ENCODE measurements at regions not wholly inside any gene's neighbourhood (a gene's known extent, or its start where the extent isn't known, plus 50 kb on each side); places are given as distances from the start of the nearest gene placed in this dataset.
"Not testable (repeated sequence)": the region's sequence is repeated elsewhere in the genome, so short reads cannot be mapped to it uniquely, and the experiment has no call there.

DNA sequence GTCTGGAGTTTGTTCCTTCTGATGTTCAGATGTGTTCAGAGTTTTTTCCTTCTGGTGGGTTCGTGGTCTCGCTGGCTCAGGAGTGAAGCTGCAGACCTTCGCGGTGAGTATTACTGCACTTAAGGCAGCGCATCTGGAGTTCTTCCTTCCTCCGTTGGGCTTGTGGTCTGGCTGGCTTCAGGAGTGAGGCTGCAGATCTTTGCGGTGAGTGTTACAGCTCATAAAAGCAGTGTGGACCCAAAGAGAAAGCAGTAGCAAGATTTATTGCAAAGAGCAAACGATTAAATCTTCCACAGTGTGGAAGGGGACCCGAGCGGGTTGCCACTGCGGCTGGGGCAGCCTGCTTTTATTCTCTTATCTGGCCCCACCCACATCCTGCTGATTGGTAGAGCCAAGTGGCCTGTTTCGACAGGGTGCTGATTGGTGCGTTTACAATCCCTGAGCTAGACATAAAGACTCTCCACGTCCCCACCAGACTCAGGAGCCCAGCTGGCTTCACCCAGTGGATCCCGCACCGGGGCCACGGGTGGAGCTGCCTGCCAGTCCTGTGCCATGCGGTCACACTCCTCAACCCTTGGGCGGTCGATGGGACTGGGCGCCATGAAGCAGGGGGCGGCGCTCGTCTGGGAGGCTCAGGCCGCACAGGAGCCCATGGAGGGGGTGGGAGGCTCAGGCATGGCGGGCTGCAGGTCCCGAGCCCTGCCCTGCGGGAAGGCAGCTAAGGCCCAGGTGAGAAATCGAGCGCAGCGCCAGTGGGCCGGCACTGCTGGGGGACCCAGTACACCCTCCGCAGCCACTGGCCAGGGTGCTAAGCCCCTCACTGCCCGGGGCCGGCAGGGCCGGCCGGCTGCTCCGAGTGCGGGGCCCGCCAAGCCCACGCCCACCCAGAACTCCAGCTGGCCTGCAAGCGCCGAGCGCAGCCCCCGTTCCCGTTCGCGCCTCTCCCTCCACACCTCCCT, 315.3 kb upstream of the SGK1 start:
- DNase-seq, result not testable (repeated sequence)

DNA sequence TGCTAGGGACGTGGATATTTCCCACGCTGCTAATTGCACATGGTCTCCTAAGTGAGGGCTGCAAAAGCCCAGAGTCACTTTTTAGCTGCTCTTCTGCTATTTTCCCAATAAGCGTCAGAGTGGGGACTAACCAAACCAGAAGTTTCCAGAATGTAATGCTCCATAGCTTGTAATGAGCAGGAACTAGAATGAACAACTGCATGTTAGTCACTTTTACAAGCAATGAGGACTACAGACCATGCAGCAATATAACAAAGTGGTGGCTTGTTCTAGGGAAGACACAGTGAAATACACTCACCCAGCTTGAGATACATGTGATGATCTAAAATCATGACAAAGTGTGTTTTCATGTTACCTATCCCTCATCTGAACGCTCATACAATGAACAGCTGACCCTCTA, 314.1 kb upstream of the SGK1 start:
- no peak for DNase-seq

DNA sequence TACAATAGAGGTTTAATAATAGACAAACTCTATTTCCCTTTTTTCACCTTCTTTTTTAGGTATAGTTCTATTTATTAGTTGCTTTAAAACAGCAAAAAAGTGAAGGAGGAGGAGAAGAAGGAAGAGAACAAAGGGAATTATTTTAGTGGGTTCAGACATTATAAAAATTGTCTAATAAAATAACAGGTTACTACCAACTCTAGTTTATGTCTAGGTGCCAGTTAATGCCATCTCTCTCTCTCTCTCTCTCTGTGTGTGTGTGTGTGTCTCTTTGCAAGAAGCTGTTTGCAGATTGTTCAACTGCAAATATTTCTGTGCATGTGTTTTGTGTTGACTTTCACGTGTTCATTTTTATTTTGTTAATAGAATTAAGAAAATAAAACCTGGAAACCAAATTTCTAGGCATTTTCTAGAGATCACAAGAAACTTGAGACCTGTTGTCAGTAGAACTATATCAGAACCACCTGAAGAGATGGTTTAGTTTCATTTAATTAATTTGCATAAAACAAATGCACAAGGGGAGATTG, 313.5 kb upstream of the SGK1 start:
- no peak for DNase-seq

DNA sequence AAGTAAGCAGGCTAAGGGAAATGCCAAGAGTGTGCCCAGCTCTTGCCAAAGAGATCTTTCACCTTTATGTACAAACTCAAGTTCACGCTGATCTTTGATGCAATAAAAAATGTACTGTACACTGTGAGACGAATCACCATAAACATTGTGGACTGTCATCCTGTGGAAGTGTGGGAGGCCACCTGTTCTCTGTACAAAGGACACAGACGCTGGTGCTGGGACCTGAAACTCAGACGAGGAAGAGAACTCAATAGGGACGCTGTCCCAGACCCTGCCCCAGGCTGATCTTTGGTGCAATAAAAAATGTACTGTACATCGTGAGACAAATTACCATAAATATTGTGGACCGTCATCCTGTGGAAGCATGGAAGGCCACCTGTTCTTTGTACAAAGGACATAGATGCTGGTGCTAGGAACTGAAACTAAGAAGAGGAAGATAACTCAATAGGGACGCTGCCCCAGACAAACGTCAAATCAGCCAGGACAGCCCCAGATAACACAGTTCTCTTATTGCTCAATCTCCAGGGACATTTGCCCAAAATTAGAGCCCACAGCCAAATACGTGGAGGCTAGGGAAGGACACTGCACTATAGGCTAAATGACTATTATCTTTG, 312.7 kb upstream of the SGK1 start:
- DNase-seq, result no peak

DNA sequence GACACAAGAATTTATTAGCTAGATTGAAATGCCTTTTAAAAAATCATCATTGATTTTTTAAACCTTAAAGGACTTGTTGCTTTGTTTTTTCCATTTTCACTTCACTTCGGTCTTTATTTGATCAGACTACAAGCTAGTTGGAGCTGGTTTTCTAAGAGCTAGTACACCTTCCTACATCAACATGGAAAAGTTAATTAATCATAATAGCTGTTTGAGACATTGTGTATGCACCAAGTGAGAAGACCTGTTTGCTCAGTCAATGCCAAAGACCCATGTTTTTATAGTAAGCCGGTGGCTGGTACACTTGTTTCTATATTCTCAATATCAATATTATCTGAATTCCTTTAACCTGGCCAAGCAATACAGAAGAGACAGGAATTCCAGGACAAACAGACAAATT, 310.2 kb upstream of the SGK1 start:
- no peak for DNase-seq

DNA sequence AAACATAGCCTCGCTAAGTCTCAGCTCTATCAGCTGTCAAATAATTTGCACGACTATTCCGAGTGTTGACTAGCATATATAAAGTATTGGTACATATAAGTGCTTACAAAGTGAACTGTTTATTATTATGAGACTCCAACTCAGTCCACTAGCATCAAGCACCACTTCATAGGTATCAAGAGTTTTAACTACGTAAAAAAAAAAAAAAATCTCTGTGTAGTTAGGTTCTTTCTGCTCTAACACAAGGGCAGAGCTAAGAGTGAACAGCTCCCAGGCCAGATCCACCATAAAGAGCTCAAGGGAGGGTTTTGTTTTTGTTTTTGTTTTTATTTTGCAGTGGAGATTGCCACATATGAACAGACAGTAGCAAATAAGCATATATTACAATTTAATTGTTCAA, 309.8 kb upstream of the SGK1 start:
- no peak for DNase-seq

DNA sequence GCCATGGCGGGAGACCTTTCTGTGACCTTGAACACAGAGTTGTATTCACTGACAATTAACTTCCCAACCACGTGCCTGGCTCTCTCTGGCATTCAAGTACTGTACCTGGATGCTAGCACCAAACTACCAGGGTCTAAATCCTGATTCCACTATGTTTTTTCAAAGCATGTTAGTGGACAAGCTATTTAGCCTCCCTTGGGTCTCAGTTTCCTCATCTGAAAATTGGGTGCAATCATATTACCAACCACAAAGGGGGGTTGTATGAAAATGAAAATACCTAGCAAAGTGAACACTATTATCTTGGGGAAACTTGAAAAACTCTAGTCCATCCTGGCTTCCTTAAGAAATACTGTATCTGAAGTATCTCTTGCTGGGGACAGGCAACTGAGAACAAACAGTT, 308.7 kb upstream of the SGK1 start:
- DNase-seq, result no peak

DNA sequence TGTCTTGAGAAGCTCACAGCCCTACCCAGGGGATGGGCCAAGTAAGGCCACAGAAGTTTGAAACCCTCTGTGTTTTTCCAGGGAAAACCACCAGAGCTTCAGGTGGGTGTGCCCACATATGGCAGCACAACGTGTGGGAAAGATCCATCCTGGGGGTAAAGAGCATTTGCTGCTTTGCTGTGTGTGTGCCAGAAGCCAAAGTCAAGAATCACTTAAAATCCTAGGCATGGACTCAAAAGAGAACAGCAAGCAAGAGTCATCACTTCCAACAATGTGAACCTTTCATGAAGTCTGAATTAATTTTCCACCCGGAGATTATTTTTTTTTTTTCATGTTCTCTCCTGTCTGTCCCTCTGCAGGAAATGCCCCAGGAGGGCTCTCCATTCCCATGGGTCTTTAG, 308.2 kb upstream of the SGK1 start:
- DNase-seq, result no peak

DNA sequence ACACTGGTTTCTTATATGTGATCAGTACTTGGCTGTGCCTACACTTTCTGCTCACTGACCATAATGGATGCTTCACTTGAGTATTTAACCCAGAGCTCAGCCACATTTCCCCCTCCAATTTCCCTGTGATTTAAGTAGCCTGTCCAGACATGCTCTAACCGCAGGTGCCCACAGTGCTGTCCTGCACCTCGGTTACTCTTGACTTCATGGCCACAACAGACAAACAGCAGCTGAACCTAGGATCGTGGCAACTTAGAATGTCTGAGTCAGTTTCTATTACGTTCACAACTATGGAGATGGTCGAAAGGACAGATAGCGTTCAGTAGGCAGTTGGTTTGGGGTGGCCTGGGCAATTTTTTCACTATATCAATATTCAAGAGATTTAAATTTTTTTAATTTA, 306.9 kb upstream of the SGK1 start:
- no peak for DNase-seq

DNA sequence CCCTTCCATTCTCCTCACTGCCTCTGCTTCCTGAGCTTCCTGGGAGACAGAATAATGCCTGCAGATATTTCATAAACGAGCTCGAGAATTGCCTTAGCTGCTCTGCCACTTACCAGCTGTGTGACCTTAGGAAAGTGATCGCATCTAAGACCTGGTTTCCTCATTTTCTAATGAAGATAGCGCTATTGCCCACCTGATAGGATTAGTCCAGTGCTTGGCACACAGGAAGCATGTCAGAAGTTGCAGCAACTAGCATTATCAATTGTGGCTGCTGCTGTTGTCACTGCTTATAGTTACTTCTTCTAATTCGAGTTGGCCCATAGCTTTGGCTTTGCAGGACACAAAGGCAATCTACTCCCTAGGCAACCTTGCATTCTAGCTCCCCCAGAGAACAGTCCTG, 305.5 kb upstream of the SGK1 start:
- no peak for DNase-seq

DNA sequence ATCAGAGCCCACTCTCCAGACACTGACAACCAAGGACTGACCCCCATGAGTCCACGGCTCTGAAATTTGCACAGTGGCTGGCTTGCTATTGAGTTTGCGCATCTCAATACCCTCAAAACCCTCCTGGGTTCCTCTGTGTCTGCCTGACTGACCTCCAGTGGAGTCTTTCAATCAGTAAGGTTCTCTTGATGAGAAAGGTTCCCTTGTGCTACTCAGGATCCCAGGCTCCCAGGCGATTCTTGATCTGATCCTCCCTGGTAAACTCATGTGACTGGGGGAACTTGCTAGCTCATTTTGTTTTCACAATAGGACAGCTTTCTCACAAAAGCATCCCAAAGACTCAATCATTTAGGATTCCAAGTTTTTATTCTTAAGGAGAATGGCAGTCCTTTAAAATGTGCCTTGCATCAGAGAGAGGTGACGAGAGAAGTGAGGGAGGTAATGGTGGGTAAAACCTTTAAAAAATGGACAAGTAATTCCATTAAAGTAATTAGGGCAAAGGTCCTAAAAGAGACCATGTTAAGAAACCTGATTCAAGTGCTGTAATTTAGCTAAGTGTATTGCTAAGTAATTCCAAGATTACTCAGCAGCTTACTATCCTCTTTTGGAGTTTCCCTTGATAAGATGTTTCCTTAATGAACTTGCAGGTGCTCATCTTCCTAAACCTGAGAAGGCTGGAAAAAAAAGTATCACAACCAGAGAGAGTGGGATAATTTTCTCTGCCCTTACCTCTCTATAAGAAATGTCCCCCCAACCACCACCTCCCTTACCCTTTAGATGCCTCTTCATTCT, 304.7 kb upstream of the SGK1 start:
- no peak for DNase-seq

DNA sequence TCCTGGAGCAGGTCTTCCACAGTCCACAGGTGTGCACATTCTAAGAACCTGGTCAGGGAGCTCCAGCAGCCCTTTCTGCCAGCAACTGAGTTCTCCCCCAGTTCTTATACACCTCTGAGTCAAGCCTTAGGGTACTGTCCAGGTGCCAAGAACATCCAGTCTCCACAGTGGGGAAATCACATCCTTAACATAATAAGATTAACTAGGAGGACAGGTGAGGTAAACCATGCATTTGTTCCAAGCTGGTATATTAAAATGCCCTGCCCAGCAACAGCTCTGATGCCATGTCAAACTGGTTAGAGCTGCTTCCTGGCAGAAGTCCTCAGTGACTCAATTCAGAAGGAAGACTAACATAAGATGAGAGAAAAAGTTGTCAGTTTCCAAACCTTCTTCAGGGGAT, 303.9 kb upstream of the SGK1 start:
- no peak for DNase-seq

DNA sequence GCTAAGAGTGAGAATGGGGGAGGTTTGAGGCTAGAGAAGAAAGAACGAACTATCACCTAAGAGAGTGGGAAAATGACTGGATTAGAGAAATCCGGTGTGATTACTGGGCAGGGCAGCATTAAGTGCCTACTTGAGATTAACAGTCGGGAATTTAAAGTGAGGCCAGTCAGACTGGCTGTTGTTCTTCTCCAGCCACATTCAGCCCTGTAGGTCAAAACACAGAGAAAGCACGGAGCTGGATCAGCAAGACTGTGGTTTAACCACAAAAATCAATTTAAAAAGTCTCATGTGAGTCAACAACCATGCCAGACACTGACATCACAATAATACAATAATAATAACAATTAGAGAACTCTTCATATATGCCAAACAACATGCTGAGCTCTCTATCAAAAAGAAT, 301.9 kb upstream of the SGK1 start:
- DNase-seq, result no peak

DNA sequence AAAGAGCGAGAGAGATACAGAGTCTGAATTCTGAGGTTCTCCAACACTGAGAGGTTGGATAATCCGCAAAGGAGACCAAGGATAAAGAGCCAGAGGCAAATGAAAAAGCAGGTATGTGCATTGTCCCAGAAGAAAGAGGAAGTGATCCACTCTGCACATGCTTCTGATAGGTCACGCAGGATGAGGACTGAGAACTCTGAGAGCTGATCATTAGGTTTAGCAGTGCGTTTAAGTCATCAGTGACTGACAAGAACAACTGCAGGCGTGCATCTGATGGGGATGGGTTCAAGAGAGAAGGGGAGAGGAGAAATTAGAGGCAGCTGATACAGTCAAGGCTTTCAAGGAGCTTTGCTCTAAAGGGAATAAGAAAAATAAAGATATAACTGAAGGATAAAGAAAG, 301.2 kb upstream of the SGK1 start:
- no peak for DNase-seq

DNA sequence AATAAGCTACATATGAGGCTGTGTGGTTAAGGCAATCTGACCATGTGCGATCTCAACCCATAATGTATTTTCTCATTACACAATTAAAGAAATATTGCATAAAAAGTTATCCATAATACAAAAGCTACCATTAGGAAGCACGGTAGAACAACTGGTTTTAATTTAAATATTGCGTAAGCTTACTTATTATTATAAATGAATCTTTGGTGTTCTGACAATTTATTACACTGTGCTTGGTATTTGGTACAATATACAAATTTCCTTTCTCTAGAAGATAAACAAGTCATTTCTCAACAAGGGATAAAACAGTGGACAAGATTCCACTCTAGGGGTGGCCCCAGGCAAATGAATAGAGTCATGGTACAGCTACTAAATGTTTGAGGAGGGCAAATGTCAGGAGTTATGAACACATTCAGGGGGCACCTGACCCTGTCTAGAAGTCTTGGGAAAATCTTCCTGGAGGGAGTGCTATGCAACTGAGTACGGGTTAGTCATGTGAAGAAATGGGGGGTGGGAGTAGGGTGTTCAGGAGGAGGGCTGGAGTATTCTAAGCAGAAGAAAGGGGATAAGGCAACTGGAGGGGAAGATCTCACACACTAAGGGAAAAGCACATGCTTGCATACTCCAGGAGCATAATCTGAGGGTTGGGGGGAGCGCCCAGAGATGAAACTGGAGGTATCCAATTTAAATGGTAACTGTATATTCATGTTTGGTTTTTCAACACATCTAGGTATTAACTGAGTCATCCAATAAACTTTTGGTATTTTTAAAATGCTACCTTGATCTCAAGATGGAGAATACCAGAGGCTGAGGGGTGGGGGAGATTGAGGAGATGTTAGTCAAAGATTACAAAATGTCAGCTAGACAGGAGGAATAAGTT, 296.9 kb upstream of the SGK1 start:
- DNase-seq, result no peak

DNA sequence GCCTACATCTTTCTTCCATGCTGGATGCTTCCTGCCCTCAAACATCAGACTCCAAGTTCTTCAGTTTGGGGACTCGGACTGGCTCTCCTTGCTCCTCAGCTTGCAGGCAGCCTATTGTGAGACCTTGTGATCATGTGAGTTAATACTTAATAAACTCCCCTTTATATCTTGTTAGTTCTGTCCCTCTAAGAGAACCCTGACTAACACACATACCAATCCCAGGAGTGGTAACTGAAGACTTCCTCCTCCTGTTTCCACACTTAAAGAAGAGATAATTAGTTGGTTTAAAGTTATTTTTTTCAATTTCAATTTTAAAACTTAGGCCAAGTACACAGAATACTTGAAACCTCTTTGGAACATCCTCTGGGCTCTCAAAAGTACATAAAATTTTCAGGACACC, 294.2 kb upstream of the SGK1 start:
- DNase-seq, result not testable (repeated sequence)

DNA sequence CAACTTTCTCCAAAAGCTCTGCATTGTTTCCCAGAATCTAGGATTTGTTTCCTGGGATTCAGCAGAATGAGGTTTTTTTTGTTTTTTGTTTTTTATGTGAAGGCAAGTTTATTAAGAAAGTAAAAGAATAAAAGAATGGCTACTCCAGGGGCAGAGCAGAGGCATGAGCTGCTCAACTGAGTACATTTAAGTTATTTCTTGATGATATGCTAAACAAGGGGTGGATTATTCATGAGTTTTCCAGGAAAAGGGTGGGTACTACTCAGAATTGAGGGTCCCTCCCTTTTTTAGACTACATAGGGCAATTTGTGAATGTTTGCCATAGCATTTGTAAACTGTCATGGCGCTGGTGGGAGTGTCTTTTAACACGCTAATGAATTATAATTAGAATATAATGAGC, 292.5 kb upstream of the SGK1 start:
- no peak for DNase-seq

DNA sequence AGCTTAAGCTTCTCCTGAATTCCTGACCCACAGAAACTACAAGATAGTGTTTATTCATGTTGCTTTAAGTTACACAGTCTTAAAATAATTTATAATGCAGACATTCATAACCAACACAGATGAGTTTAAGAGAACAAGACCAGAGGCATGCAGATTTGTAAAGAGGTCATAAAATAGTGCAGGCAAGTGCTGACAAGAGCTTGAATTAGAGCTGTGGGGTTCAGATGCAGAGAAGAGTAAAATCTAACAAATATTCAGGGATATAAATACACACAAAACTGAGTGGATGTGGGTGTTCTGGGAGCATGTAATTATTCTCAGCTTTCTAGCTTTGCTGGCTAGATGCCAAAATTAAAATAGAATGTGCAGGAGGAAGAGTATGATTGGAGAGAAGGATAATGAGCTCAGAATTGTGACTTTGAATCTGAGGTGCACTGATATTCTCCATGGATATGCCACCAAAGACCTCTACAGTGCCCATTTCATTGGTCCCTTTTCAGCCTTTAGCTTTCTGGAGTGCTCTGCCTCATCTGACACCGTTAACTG, 291.9 kb upstream of the SGK1 start:
- DNase-seq, result no peak

DNA sequence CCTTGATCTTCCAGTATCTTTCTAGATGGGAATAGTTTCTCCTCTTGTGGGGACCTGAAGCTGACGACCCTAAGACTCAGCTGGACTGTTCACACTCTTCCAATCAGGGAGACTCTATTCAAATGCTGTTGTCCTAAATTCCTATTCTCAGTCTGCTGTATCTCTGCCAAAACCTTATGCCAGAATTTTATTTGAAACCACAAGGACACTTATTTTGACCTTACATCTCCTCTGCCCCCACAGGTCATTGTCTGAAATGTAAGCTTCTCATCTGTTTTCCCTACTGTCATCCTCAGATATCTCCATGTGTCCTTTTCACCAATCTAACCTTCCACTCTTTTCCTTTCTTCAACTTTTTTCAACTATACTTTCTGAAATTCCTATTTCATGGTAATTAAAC, 289.5 kb upstream of the SGK1 start:
- no peak for DNase-seq

DNA sequence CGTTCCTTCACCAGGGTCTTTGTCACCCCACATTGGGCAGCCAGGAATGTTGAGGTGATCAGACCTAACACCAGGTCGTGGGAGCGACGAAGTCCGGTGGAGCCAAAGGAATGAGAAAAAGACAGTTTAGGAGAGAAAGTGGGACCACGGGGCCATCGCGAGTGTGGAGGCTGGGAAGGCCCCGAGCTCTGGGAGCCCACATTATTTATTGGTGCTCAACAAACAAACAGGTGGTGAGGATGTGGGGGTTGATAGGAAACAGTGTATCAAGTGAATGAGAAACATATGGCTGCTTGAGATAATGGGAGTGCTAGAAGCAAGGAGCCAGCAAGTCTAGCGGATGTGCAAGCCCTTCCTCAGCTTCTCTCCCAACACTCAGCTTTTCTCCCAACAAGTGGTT, 287.1 kb upstream of the SGK1 start:
- DNase-seq, result no peak

DNA sequence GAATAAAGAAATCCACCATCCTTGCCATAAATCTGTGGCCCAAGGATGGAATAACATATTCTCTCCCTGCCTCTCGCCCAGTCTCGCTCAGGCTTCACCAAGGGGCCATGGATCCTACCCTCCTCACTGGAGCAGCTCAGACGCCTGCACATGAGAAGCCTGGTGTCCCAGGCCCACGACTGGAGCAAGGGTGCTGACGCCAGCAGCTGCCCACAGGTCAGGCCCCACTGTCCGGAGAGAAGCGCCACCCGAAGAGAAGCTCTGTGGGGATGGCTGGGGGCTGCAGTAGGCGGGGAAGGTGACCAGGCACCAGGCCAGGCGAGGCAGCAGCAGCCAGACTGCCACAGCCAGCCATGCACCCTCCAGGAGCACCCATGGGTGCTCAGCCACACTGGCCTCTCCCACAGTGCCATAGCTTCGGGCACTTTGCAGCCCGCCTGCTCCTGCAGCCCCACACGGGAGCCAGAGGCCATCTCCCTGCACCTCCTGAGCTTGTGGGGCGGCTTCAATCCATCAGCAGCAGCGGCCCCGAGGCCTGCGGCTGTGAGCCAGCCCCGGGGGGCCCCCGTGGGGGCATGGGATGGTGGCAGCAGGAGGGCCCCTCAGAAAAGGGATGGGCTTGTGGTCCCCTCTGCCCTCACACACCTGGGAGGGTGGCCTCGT, 286.2 kb upstream of the SGK1 start:
- DNase-seq, result no peak

DNA sequence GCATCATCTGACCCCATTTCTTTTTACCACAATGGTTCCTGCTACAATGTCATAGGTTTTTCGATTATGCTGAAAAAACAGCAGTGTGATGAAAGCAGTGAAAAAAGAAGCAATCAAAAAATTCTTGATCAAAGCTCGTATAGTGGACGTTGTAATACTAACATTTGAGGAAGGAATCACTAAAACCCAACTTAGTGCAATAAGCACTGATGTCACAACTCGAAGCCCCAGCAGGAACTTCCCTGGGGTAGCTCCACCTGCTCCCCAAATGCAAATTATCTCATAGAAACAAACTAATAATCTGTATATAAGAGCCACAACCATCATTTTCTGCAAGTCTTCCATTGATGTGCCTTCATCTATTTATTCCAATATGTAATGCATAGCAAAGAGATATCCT, 285.6 kb upstream of the SGK1 start:
- no peak for DNase-seq
